Muscle layer of duodenum (tissue), 2 donors: ENCODE measurements at regions not wholly inside any gene's neighbourhood (a gene's known extent, or its start where the extent isn't known, plus 50 kb on each side); places are given as distances from the start of the nearest gene placed in this dataset.

Source experiments
- H3K27ac ChIP-seq: one replicate; pipeline ENCODE4 v1.7.0; 2013; ENCODE audit warnings: mild to moderate bottlenecking, low read length
- H3K27me3 ChIP-seq: one replicate; pipeline ENCODE4 v1.7.0; 2013; ENCODE audit warnings: low read depth, mild to moderate bottlenecking, control low read depth, low read length
- H3K36me3 ChIP-seq, 2 donors: one replicate each; pipeline ENCODE4 v1.7.0; 2013; ENCODE audit warnings: low read length in 2 of 2, control low read depth in 1 of 2, mild to moderate bottlenecking in 1 of 2; ENCODE audit not compliant: insufficient read depth in 2 of 2, control insufficient read depth in 1 of 2
- H3K4me1 ChIP-seq, 2 donors: one replicate each; pipeline ENCODE4 v1.7.0; 2013; ENCODE audit warnings: low read length in 2 of 2, mild to moderate bottlenecking in 2 of 2, control low read depth in 1 of 2, moderate library complexity in 1 of 2; ENCODE audit not compliant: insufficient read depth in 2 of 2, control insufficient read depth in 1 of 2
- H3K4me3 ChIP-seq, 2 donors: one replicate each; pipeline ENCODE4 v1.7.0; 2013; ENCODE audit warnings: low read length in 2 of 2, low read depth in 1 of 2, mild to moderate bottlenecking in 1 of 2
- H3K9me3 ChIP-seq, 2 donors: one replicate each; pipeline ENCODE4 v1.7.0; 2013; ENCODE audit warnings: low read length in 2 of 2, control low read depth in 1 of 2, mild to moderate bottlenecking in 1 of 2; ENCODE audit not compliant: control insufficient read depth in 1 of 2
- donor health status: healthy.

DNA sequence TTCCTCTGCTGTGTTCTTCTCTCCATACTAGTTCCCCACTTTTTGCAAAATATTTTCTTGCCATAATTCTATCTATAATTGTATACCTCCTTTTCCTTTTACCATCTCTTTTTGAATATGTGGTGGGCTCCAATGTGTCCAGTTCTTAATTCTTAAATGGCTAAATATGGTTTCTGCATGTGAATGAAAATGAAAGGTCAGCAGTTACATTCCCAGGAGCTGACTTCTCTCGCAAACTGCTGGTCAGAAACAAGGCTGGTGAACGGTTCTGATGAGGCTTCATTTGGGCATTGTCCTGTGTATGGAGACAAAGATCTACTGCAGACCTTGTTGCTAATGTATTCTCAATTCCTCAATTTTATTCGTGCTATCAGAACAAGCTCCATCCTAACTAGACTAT is 309.2 kb downstream of the SNX13 start:
- Histone ChIP-seq H3K9me3 (no peaks in the 10 kb centered on the region), H3K36me3 (no peaks in the 10 kb centered on the region), H3K27me3 (no peaks in the 10 kb centered on the region), H3K4me3 (no peak overlapping the region), H3K4me1 (no peaks in the 10 kb centered on the region), H3K27ac (no peak overlapping the region)

DNA sequence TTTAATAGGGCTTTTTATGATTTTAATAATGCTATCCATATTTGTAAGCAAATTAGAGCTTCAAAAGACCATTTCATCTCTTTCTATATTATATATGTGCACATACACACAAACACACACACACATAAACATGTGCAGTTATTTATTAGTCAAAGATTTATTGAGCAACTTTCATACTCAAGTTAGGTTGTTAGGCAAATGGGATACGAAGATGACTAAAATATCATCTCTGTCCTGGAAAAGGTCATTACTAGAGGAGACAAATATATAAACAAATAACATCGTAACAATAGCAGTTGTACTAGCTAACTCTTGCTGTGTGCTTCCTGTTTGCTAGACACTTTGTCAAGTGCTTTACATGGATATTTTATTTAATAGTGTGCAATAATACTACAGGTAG is 307.9 kb downstream of the SNX13 start:
- Histone ChIP-seq H3K27me3 (no peaks in the 10 kb centered on the region), H3K4me1 (no peaks in the 10 kb centered on the region), H3K4me3 (no peak overlapping the region), H3K9me3 (no peaks in the 10 kb centered on the region), H3K27ac (no peak overlapping the region), H3K36me3 (no peaks in the 10 kb centered on the region)

DNA sequence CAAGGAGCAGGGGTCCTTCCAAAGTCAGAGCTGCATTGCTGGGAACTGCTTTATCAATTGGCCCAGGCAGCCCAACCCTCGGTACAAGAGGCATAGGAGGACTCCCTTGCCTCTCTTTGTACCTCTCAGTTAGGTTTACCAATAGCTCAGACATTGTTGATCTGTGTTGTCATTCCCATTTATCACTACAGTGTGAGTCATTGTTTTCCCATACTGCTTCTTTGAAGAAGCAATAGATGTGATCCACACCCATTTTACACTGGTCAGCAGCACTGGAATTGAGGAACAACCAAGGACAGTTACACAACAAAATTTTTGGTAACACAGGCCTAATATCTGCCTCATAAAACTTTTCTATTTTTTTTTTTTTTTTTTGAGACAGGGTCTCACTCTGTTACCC is 307.2 kb downstream of the SNX13 start:
- no peaks in the 10 kb centered on the region for H3K4me1 ChIP-seq
- H3K9me3 ChIP-seq: no peaks in the 10 kb centered on the region
- no peak overlapping the region for H3K27ac ChIP-seq
- no peak overlapping the region for H3K4me3 ChIP-seq
- no peaks in the 10 kb centered on the region for H3K36me3 ChIP-seq
- no peaks in the 10 kb centered on the region for H3K27me3 ChIP-seq

DNA sequence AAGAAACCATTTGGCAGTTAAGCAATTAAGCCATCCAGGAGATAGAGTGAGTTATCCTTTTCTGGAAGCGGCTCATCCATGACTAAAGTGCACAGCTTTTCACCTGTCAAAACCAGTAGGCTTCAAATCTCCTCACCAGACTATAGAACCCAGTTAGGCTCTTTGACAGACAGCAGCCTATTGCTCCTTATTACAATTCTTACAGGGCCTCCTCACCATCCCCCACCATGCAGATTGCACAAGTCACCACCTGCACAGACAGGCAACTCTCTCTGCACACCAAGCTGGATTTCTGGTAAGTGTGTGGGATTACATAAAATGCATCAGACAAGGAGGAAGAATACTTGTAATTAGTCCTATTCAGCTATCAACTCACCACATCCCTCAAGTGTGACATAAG is 301.6 kb downstream of the SNX13 start:
- H3K4me3 ChIP-seq: no peak overlapping the region
- no peak overlapping the region for H3K27ac ChIP-seq
- H3K27me3 ChIP-seq: no peaks in the 10 kb centered on the region
- H3K36me3 ChIP-seq: no peaks in the 10 kb centered on the region
- no peaks in the 10 kb centered on the region for H3K9me3 ChIP-seq
- H3K4me1 ChIP-seq: no peaks in the 10 kb centered on the region

DNA sequence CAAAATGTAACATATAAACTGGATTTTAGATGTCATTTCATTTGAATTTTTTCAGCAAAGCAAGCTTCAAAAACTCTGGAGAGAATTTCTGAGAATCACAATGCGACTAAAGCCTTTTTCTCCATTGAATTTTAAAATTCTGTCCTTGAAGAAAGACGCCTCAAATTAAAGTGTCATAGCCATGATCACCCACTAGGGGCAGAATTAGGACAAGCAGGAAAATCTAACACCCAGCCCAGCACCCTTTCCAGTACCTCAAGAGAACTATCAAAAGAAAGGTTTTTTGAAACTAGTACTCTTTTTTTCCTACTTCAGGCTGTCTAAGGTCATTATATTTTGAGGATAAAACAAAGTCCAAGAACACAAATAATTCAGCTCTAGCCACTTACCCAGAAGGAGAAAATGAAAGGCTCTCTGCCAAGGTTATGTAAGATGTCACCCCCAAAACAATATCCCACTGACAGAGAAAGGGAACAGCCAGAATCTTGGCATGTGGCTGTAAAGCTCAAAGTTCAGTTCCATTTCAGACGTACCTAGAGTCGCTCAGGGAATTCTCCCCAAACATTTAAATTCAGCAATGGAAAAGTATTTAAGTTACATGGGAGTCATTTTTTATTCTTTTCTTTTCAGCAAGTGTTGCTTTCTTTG is 299.4 kb downstream of the SNX13 start:
- H3K27ac ChIP-seq: no peak overlapping the region
- no peaks in the 10 kb centered on the region for H3K36me3 ChIP-seq
- no peaks in the 10 kb centered on the region for H3K27me3 ChIP-seq
- H3K9me3 ChIP-seq: no peaks in the 10 kb centered on the region
- no peaks in the 10 kb centered on the region for H3K4me1 ChIP-seq
- H3K4me3 ChIP-seq: no peak overlapping the region

DNA sequence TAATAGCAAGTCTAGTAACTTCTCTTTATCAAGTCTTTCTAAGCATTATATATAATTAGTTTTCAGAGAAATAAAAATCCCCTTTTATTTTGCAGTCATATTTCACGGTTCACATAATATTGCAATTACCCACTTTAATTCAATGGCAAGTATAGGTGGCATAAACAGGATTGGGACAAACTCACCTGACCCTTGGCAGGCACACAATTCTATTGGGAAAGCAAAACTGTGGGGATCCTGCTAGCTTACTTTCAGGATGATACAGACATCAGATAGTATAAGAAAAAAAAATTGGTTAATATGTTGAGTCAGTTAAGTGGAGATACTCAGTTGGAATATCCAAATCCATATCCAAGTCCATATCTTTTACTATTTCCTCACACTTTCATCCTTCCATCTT is 294.8 kb downstream of the SNX13 start:
- no peak overlapping the region for H3K4me3 ChIP-seq

DNA sequence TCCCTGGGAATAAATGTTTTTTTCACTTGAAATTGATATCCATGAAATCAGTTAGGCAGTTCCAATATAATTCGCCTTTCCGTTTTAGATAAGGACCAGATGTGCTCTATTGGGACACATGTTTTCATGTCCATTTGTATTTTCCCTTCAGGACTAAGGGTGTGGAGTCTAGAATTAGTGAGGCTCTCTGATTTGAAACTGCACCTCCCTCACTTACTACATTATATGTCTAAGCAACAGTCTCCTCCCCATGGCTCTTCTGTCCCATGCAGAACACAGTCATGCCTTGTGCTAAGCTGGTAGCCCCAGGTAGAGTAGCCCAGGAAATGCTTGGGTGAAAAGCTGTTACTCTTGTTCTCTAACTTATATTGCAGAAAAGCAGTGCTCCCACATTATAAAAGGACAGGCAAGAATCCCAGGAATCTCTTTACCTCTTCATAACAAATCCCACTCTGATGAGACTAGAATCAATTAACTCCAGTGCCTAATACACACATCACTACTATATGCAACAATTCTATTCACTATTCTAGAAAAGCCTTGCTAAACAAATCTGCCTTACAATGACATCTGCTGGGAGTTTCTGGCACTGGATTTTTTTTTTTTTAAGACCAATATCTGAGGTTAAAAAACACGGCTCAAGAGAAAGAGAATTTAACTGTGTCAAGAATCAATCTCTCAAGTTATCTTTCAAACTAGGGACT is 293.9 kb downstream of the SNX13 start:
- H3K4me3 ChIP-seq: no peak overlapping the region

More for the DNA sequence above, 294.8 kb downstream of the SNX13 start:
- no peaks in the 10 kb centered on the region for H3K4me1 ChIP-seq
- H3K9me3 ChIP-seq: no peaks in the 10 kb centered on the region
- H3K27ac ChIP-seq: no peak overlapping the region
- no peaks in the 10 kb centered on the region for H3K36me3 ChIP-seq
- H3K27me3 ChIP-seq: no peaks in the 10 kb centered on the region

DNA sequence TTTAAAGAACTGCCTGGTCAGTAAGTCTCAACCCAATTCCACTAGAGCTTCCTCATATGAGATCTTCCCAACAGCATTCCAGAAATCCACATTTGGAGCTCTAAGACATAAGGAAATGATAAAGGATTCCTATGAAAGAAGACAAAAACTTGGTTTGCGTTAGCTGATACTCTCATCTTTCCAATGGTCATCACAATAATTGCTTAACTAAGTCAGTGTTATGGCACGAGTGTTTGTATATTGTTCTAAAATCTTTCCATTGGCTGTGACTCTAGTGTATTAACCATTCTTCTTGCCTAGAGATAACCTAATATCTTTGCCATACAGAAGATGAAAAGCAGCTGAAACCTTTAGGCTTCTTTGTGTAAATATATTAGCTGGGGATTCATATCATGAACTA is 289.0 kb downstream of the SNX13 start:
- H3K27ac ChIP-seq: peak overlapping the region; percentile 68
- H3K36me3 ChIP-seq: no peaks in the 10 kb centered on the region
- H3K27me3 ChIP-seq: no peaks in the 10 kb centered on the region
- H3K4me1 ChIP-seq: no peaks in the 10 kb centered on the region
- H3K9me3 ChIP-seq: no peaks in the 10 kb centered on the region
- no peak overlapping the region for H3K4me3 ChIP-seq

More for the DNA sequence above, 293.9 kb downstream of the SNX13 start:
- no peak overlapping the region for H3K27ac ChIP-seq
- H3K27me3 ChIP-seq: no peaks in the 10 kb centered on the region
- no peaks in the 10 kb centered on the region for H3K9me3 ChIP-seq
- H3K4me1 ChIP-seq: no peaks in the 10 kb centered on the region
- H3K36me3 ChIP-seq: no peaks in the 10 kb centered on the region

DNA sequence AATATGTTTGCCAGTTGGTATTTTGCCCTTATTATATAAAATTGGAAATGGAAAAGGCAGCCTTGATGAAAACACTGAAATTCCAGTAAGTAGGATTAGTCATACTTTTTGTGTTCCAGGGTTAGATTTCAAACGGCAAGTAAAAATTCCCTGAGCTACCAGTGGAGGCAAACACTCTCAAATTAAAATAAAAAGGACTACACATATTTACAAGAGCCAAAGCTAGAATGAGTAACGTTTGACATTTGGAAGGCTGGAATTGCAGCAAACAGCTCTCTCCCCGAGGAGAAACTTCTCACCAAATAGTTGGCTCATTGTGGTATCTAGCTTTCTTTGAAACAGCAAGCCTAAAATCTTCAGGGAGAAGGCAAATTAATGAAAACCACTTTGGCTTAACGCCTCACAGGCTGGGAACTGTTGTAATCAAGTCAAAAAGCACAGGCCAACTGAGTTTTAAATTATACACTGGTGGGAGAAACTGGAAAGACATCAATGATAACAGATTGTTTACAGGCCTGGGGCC is 288.4 kb downstream of the SNX13 start:
- Histone ChIP-seq H3K27ac (peak overlapping the region; percentile 68), H3K9me3 (peaks cover 0 to under 1% of the 10 kb centered on the region in 2 donors)

DNA sequence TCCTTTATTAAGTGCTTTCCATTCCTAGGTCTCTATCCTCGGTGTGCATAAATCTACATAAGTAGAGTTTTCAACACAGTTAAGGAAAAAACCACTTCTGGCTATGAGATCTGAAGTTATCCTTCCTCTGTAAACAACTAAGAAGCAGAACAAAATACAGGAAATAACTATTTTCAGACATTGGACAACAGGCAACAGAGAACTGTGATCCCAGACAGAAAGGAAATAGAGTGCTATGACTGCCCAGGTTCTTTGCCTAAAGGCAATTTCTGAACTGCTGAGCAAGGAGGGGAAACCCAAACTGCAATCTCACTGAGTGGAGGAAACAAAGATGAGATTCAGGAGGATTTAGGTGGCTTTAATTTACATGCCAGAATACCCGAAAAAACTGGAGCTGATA is 285.4 kb downstream of the SNX13 start:
- H3K27ac ChIP-seq: no peak overlapping the region
- no peaks in the 10 kb centered on the region for H3K27me3 ChIP-seq
- no peaks in the 10 kb centered on the region for H3K4me1 ChIP-seq
- H3K4me3 ChIP-seq: no peak overlapping the region
- H3K36me3 ChIP-seq: no peaks in the 10 kb centered on the region
- peaks cover 0 to 6% of the 10 kb centered on the region in 2 donors for H3K9me3 ChIP-seq

More for the DNA sequence above, 288.4 kb downstream of the SNX13 start:
- no peak overlapping the region for H3K4me3 ChIP-seq
- no peaks in the 10 kb centered on the region for H3K4me1 ChIP-seq
- no peaks in the 10 kb centered on the region for H3K27me3 ChIP-seq
- H3K36me3 ChIP-seq: no peaks in the 10 kb centered on the region

DNA sequence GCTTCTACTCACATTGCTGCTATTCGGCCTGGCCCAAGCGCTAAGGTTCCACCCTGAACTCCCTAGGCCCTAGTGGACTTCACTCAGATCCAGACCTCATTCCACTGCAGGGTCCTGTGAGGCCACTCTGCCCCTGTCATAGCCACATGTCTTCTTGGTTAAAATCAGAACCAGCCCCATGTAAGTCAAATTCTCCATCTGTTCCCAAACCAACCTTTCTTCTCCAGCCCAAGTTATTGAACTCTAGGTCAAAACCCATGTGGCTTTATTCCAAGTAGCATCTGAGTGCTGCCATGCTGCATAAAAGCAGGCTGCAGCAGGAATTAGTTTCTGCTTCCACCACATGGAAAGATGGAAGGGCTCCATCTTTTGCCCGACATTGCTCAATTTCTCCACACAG is 281.2 kb downstream of the SNX13 start:
- H3K4me1 ChIP-seq: no peaks in the 10 kb centered on the region
- no peak overlapping the region for H3K27ac ChIP-seq
- H3K4me3 ChIP-seq: no peak overlapping the region
- H3K36me3 ChIP-seq: no peaks in the 10 kb centered on the region
- H3K9me3 ChIP-seq: peaks cover 0 to 6% of the 10 kb centered on the region in 2 donors
- no peaks in the 10 kb centered on the region for H3K27me3 ChIP-seq
